ENCODE measurements at regions not wholly inside any gene's neighbourhood (a gene's known extent, or its start where the extent isn't known, plus 50 kb on each side); places are given as distances from the start of the nearest gene placed in this dataset.
"Not testable (repeated sequence)": the region's sequence is repeated elsewhere in the genome, so short reads cannot be mapped to it uniquely, and the experiment has no call there.

DNA sequence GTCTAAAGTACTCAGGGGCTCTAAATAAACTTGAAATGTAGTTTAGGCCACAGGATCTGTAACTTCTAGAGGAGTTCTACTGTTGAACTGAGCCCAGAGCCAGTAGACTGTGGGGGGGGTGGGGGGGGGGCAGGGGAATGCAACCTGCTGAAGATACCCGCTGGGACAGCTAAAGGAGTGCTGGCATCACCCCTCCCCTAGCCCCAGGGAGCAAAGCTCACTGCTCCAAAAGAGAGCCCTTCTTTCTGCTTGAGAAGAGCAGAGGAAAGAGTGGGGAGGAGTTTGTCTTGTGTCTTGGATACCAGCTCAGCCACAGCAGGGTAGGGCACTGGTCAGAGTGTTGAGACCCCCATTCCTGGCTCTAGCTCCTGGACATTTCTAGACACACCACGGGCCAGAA lies 414.0 kb upstream of the KLHL29 start:
- CTCF ChIA-PET = interaction anchor here (0.6 kb wide), 1 partner anchor 23 kb away, joined by 3 read pairs; no protein-coding TSS in a partner anchor
- no peak for DNase-seq (ENCODE audit: low spot score)
- H3K27ac ChIP-seq = no peak overlapping the region
- POLR2A ChIA-PET (ENCODE audit: low non-redundant PET) = no interaction called here
- TF ChIP-seq, protein P1, sequence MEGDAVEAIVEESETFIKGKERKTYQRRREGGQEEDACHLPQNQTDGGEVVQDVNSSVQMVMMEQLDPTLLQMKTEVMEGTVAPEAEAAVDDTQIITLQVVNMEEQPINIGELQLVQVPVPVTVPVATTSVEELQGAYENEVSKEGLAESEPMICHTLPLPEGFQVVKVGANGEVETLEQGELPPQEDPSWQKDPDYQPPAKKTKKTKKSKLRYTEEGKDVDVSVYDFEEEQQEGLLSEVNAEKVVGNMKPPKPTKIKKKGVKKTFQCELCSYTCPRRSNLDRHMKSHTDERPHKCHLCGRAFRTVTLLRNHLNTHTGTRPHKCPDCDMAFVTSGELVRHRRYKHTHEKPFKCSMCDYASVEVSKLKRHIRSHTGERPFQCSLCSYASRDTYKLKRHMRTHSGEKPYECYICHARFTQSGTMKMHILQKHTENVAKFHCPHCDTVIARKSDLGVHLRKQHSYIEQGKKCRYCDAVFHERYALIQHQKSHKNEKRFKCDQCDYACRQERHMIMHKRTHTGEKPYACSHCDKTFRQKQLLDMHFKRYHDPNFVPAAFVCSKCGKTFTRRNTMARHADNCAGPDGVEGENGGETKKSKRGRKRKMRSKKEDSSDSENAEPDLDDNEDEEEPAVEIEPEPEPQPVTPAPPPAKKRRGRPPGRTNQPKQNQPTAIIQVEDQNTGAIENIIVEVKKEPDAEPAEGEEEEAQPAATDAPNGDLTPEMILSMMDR (conservative IDR thresholded peaks at IDR 0.05; ENCODE audit: low read depth) = no peak

DNA sequence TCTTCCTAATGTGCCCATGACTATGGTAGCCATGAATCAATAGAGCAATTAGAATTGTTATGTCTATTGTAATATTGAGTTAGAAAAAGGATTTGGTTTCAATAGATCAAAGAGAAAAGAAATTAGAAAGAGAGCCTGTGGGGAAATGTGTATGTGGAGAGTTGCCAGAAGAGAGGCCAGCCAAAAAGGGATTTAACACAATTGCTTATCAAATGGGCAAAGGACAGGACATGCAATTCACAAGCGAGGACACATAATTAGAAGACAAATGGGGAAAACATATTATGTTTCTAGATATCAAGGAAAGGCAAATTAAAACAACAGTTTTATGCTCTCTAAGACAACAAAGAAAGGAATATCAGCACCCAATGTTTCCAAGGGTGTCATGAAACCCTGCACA lies 403.2 kb upstream of the KLHL29 start:
- DNase-seq (ENCODE audit: low spot score) = no peak
- H3K27ac ChIP-seq = no peak overlapping the region
- TF ChIP-seq, protein P1 (conservative IDR thresholded peaks at IDR 0.05; ENCODE audit: low read depth) = no peak
- POLR2A ChIA-PET (ENCODE audit: low non-redundant PET) = no interaction called here
- CTCF ChIA-PET = no interaction called here

DNA sequence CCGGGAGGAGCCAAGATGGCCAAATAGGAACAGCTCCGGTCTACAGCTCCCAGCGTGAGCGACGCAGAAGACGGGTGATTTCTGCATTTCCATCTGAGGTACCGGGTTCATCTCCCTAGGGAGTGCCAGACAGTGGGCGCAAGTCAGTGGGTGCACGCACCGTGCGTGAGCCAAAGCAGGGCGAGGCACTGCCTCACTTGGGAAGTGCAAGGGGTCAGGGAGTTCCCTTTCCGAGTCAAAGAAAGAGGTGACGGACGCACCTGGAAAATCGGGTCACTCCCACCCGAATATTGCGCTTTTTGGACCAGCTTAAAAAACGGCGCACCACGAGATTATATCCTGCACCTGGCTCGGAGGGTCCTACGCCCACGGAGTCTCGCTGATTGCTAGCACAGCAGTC lies 400.8 kb upstream of the KLHL29 start:
- DNase-seq (ENCODE audit: low spot score); POLR2A ChIA-PET (ENCODE audit: low non-redundant PET); H3K27ac ChIP-seq; CTCF ChIA-PET: not testable (repeated sequence)

DNA sequence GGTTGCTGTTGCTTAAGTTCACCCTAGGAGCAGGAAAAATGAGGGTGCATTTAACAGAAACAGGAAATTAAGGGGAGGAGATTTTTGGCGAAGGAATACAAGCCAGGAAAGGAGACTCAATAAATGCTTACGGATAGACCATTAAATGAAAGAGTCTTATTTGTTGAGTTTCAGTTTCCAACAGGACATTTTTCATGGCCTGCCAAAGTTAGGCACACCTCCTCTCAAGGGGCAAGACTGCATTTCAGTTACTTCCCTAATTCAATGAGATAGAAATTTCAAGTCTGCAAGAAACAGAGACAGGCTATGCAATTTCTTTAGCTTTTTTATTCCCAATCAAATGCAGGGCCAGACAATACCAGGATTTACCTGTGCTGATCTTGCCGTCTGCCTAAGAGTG lies 394.7 kb upstream of the KLHL29 start:
- DNase-seq (ENCODE audit: low spot score) = no peak
- TF ChIP-seq, protein P1 (conservative IDR thresholded peaks at IDR 0.05; ENCODE audit: low read depth) = no peak
- no peak overlapping the region for H3K27ac ChIP-seq
- ChIA-PET POLR2A (ENCODE audit: low non-redundant PET) (no interaction called here), CTCF (no interaction called here)

DNA sequence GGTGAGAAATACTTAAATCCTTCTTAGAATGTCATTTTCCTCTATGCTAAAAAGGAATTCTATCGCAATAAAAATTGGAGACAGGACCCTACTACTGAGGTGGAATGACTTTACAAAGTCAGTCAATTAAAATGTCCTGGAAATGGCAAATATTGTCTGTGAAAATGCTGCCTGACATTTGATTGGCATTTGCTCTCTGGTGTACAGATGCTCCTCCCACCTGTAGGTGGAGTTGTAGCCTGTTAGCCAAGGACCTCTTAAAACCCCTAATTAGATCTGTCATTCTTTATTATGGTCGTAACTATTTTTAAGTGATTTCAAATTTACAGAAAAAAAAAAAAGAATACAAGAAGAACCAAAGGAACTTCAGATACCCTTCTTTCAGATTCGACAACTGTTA lies 393.1 kb upstream of the KLHL29 start:
- no peak overlapping the region for H3K27ac ChIP-seq
- no peak for DNase-seq (ENCODE audit: low spot score)
- CTCF ChIA-PET = no interaction called here
- POLR2A ChIA-PET (ENCODE audit: low non-redundant PET) = no interaction called here
- TF ChIP-seq, protein P1 (conservative IDR thresholded peaks at IDR 0.05; ENCODE audit: low read depth) = no peak

DNA sequence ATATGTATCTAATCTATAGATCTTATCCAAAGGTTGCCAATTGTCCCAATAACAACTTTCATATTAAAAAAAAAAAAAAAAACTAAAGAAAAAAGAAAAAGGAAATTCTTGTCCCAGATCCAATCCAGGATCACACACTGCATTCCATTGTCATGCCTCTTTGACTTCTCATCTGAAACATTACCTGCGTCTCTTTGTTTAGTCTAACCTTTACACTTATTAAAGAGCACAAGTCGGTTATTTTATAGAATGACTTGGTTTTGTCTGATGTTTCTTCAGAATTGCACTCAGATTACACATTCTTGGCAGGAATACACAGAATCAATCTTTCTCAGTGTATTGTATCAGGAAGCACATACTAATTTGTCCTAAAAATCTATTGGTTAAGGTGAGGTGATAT lies 392.5 kb upstream of the KLHL29 start:
- CTCF ChIA-PET = no interaction called here
- TF ChIP-seq, protein P1 (conservative IDR thresholded peaks at IDR 0.05; ENCODE audit: low read depth) = no peak
- POLR2A ChIA-PET (ENCODE audit: low non-redundant PET) = no interaction called here
- no peak overlapping the region for H3K27ac ChIP-seq
- no peak for DNase-seq (ENCODE audit: low spot score)

DNA sequence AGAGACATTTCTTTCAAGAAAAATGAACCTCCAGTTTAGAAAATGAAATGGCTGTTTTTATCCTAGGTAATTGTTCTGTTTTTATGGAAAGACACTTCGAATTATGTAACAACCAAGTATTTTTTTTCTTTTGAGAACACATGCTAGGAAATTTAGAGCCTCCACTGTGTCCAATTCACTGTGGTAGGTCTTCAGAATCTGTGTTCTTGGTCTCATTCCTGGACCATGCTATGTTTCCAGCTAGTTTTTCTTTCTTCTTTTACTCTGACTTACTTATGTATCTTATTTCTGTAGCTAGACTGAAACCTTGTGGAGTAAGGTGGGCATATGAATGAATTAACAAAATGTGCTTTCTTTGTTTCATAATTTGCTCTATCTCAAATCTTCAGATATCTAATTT lies 391.7 kb upstream of the KLHL29 start:
- POLR2A ChIA-PET (ENCODE audit: low non-redundant PET) = no interaction called here

More for the DNA sequence above, 391.7 kb upstream of the KLHL29 start:
- CTCF ChIA-PET = interaction anchor here (0.7 kb wide), 1 partner anchor 22 kb away, joined by 3 read pairs; no protein-coding TSS in a partner anchor
- H3K27ac ChIP-seq = no peak overlapping the region
- no peak for DNase-seq (ENCODE audit: low spot score)
- TF ChIP-seq, protein P1 (conservative IDR thresholded peaks at IDR 0.05; ENCODE audit: low read depth) = no peak
